H1 (cell line): ENCODE measurements at regions not wholly inside any gene's neighbourhood (a gene's known extent, or its start where the extent isn't known, plus 50 kb on each side); places are given as distances from the start of the nearest gene placed in this dataset.

Source experiments
- CBX5 ChIP-seq: fragments of 300-800, 300-1000 bp; sonication (generic); IDR thresholded peaks from 2 replicates; pipeline ENCODE4 v1.7.1; 2016; ENCODE audit warnings: antibody characterized with exemption, low read length, low read depth
- CHD1 ChIP-seq: IDR thresholded peaks from 2 replicates; pipeline ENCODE4 v1.6.1; 2012; ENCODE audit warnings: low read depth, low read length, improper control_type of control experiment
- CHD7 ChIP-seq: fragments of 300-600 bp; sonication (generic); IDR thresholded peaks from 2 replicates; pipeline ENCODE4 v1.7.1; 2012; ENCODE audit warnings: low read length, moderate library complexity, mild to moderate bottlenecking, inconsistent platforms; ENCODE audit not compliant: insufficient replicate concordance
- EP300 ChIP-seq, 2 experiments: IDR thresholded peaks; 1 replicate in 1 of 2; 2 replicates in 1 of 2; pipeline ENCODE4 v1.6.1; 2011 to 2012; ENCODE audit warnings: low read depth in 2 of 2, low read length in 2 of 2, mild to moderate bottlenecking in 2 of 2, borderline replicate concordance in 1 of 2, inconsistent platforms in 1 of 2, moderate library complexity in 1 of 2
- EZH2 ChIP-seq: fragments of 200-600 bp; sonication (generic); IDR thresholded peaks from 2 replicates; pipeline ENCODE4 v1.7.1; 2012; ENCODE audit warnings: low read depth, mild to moderate bottlenecking, moderate library complexity, low read length, inconsistent platforms; ENCODE audit not compliant: severe bottlenecking
- FOSL1 ChIP-seq: IDR thresholded peaks from 2 replicates; pipeline ENCODE4 v1.6.1; 2011; ENCODE audit warnings: mild to moderate bottlenecking, low read depth, low read length, moderate library complexity; ENCODE audit not compliant: insufficient read depth
- KDM4A ChIP-seq: IDR thresholded peaks from one replicate; pipeline ENCODE4 v1.7.1; 2012; ENCODE audit warnings: low read depth, mild to moderate bottlenecking, moderate library complexity, low read length, inconsistent platforms; ENCODE audit not compliant: severe bottlenecking
- MAFK ChIP-seq: IDR thresholded peaks from 2 replicates; pipeline ENCODE4 v1.6.1; 2012; ENCODE audit warnings: low read depth, mild to moderate bottlenecking, improper control_type of control experiment, low read length
- NANOG ChIP-seq: IDR thresholded peaks from 2 replicates; pipeline ENCODE4 v1.6.1; 2011; ENCODE audit warnings: low read length, low read depth, mild to moderate bottlenecking, inconsistent platforms; ENCODE audit not compliant: insufficient read depth, poor library complexity, severe bottlenecking
- RXRA ChIP-seq: IDR thresholded peaks from 2 replicates; pipeline ENCODE4 v1.6.1; 2011; ENCODE audit warnings: low read depth, mild to moderate bottlenecking, low read length, moderate library complexity; ENCODE audit not compliant: insufficient read depth
- SRF ChIP-seq: IDR thresholded peaks from 2 replicates; pipeline ENCODE4 v1.6.1; 2011; ENCODE audit warnings: mild to moderate bottlenecking, low read depth, low read length, moderate library complexity
- TAF1 ChIP-seq: IDR thresholded peaks from 2 replicates; pipeline ENCODE4 v1.6.1; 2011; ENCODE audit warnings: mild to moderate bottlenecking, low read depth, low read length

- TF ChIP-seq CHD7 (no peak), KDM4A (no peak), EP300 (IDR thresholded peaks at IDR 0.05; ENCODE audit: borderline replicate concordance in 1 of 2, low read depth in 2 of 2, low read length in 2 of 2) (no peak), MAFK (no peak), SRF (no peak), CBX5 (no peak), EZH2 (no peak), RXRA (no peak), TAF1 (no peak), CHD1 (no peak), FOSL1 (no peak), NANOG (no peak)
Observed at GRCh38 chr6:4506223-4506622, 270.0 kb upstream of the CDYL start (continued).
